ENCODE measurements at regions not wholly inside any gene's neighbourhood (a gene's known extent, or its start where the extent isn't known, plus 50 kb on each side); places are given as distances from the start of the nearest gene placed in this dataset.

DNA sequence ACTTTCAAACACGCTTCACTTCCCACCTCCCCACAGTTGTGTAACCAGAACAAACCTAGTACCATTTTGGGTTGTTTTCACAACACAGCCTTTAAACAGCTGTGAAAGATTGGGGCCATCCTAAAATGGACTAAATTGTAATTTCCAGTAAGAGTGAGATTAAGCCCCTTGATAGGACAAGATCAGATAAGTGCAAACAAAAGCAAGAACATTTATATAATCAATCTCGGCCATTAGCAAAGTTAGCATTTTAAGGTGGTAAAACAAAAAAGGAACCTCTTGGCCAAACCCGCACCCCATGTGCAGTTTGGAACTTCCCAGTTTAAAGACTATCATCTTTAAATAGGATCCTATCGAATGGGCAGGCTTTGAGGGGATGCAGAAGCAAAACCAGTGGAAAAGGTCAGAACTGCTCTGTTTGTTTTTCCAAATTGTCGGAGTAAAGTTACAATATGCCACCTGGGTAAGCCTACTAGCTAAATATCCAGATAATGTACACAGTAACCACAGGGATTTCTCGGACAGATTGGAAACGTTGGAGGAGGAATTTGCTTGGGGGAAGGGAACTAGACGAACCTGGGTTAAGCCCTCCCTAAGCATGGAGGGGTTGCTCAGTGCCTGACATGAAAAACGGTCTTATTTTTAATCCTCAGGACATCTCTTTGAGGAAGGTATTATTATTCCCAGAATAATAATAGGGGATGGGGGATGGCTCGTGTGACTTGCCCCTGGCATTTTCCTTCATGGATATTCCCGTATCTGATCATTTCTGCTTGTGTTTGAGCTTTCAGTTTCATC lies 159.8 kb upstream of the SALL4 start:
- no peak overlapping the region for H3K27ac Mint-ChIP-seq (ENCODE audit: unreplicated experiment)

DNA sequence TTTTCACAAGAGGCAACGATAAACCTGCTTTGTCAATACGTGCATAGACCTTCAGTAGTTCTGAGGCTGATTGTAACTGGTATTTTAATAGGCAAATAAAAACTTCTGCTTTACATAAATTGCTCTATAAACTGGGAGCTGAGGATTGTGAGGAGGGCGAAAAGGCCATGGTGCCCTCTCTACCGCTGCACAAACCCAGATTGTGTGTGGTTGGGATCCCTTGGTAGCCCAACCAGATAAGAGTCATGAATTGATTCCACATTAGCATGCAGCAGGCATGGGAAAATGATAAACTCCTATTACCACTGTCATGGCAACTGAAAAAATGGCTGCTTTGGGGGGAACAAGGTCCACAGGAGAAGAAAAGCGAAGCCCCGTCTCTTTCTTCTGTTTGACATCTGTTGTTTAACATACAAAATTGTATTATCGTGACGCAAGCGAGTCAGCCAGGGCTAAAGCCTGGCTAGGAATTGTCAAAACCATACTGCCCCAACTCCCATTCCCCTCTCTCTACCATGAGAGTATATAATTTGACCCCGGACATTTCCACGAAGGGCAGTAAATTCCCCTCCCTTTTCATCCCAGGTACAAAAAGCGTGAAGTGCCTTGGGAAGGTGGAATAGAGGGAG lies 157.8 kb upstream of the SALL4 start:
- no peak overlapping the region for H3K4me3 Mint-ChIP-seq (ENCODE audit: unreplicated experiment)
- H3K27ac Mint-ChIP-seq (ENCODE audit: unreplicated experiment): no peak overlapping the region

More for the DNA sequence above, 159.8 kb upstream of the SALL4 start:
- Mint-ChIP-seq H3K4me3 (ENCODE audit: unreplicated experiment) (no peak overlapping the region), H3K9me3 (ENCODE audit: low read depth) (no peaks in the 10 kb centered on the region), H3K27me3 (ENCODE audit: low read depth) (no peaks in the 10 kb centered on the region), H3K36me3 (ENCODE audit: low read depth) (no peaks in the 10 kb centered on the region), H3K4me1 (ENCODE audit: low read depth) (peaks cover 21% of the 10 kb centered on the region)
- TF ChIP-seq, protein P1, sequence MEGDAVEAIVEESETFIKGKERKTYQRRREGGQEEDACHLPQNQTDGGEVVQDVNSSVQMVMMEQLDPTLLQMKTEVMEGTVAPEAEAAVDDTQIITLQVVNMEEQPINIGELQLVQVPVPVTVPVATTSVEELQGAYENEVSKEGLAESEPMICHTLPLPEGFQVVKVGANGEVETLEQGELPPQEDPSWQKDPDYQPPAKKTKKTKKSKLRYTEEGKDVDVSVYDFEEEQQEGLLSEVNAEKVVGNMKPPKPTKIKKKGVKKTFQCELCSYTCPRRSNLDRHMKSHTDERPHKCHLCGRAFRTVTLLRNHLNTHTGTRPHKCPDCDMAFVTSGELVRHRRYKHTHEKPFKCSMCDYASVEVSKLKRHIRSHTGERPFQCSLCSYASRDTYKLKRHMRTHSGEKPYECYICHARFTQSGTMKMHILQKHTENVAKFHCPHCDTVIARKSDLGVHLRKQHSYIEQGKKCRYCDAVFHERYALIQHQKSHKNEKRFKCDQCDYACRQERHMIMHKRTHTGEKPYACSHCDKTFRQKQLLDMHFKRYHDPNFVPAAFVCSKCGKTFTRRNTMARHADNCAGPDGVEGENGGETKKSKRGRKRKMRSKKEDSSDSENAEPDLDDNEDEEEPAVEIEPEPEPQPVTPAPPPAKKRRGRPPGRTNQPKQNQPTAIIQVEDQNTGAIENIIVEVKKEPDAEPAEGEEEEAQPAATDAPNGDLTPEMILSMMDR (IDR thresholded peaks at IDR 0.05): no peak
- no peak for DNase-seq (ENCODE audit: low spot score)

DNA sequence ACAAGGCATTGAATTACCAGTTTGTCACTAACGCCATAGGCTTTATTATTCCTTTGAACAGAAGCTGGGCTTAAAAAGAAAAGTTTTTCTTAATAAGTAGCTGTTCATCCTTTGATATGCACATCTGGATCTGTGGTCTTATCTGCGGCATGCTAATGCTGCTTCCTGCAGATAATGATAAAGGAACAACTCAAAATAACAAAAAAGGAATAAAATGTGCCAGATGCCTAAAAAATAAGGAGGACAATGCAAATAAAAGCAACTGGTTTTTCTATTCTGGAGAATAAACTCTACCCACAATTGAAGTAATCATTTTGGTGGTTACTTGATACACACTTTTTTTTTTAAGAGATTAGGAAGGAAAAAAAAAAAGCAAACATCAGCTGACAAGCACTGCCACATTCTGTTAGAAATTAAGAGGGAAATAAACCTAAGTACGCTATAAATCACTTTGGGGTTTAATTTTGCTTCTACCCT lies 156.8 kb upstream of the SALL4 start:
- no peak for DNase-seq (ENCODE audit: low spot score)
- TF ChIP-seq, protein P1 (IDR thresholded peaks at IDR 0.05): no peak
- no peaks in the 10 kb centered on the region for H3K36me3 Mint-ChIP-seq (ENCODE audit: low read depth)
- peaks cover 24% of the 10 kb centered on the region for H3K4me1 Mint-ChIP-seq (ENCODE audit: low read depth)
- no peak overlapping the region for H3K27ac Mint-ChIP-seq (ENCODE audit: unreplicated experiment)
- H3K4me3 Mint-ChIP-seq (ENCODE audit: unreplicated experiment): peak overlapping the region; percentile 3
- H3K9me3 Mint-ChIP-seq (ENCODE audit: low read depth): no peaks in the 10 kb centered on the region
- H3K27me3 Mint-ChIP-seq (ENCODE audit: low read depth): no peaks in the 10 kb centered on the region

More for the DNA sequence above, 157.8 kb upstream of the SALL4 start:
- Mint-ChIP-seq H3K9me3 (ENCODE audit: low read depth) (no peaks in the 10 kb centered on the region), H3K27me3 (ENCODE audit: low read depth) (no peaks in the 10 kb centered on the region), H3K4me1 (ENCODE audit: low read depth) (peaks cover 24% of the 10 kb centered on the region), H3K36me3 (ENCODE audit: low read depth) (no peaks in the 10 kb centered on the region)
- TF ChIP-seq, protein P1 (IDR thresholded peaks at IDR 0.05): no peak
- no peak for DNase-seq (ENCODE audit: low spot score)

DNA sequence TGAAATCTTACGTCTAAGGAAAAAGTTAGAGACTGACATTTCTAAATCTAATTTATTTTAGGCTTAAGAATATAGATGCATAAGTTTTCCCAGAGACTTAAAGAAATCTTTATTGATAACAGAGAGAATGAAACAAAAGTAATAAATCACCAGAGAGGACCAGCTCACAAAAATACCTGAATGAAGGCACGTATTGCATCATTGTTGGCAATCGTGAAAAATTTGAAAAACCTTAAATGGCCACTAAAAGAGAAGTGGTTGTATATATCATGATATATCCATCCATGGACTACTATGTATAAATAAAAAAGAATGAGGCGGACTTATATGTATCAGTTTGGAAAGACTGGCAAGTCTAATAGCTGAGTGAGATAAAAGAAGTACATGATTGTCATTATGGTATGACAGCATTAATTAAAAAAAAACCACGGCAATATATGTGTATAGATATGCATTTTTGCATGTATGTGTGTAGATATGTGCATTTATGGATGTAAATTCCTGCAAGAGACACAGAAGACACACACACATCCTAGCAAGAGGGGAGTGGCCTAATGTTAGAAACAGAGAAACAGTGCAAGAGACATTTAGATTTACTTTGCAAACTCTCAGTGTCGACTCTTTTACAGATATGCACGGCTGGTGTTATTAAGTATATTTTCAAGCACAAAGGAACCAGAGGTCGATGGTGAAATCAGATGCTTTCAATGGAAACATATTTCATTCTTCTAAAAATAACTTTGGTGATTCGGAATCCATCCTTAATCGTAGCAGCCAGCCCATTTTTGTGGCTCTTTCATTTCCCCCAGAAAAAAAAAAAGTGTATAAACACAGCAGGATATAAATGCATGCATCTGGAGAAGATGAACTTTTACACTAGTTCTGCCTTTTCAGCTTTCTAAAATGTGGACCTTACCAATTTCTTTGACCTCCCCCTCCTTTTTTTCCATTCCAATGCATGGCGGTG lies 156.1 kb upstream of the SALL4 start:
- peaks cover 24% of the 10 kb centered on the region for H3K4me1 Mint-ChIP-seq (ENCODE audit: low read depth)
- TF ChIP-seq, protein P1 (IDR thresholded peaks at IDR 0.05): no peak
- H3K27me3 Mint-ChIP-seq (ENCODE audit: low read depth): no peaks in the 10 kb centered on the region
- no peaks in the 10 kb centered on the region for H3K9me3 Mint-ChIP-seq (ENCODE audit: low read depth)
- DNase-seq (ENCODE audit: low spot score): no peak
- H3K36me3 Mint-ChIP-seq (ENCODE audit: low read depth): peaks cover 2% of the 10 kb centered on the region
- peak overlapping the region; percentile 3 for H3K4me3 Mint-ChIP-seq (ENCODE audit: unreplicated experiment)
- peak overlapping the region; percentile 46 for H3K27ac Mint-ChIP-seq (ENCODE audit: unreplicated experiment)

DNA sequence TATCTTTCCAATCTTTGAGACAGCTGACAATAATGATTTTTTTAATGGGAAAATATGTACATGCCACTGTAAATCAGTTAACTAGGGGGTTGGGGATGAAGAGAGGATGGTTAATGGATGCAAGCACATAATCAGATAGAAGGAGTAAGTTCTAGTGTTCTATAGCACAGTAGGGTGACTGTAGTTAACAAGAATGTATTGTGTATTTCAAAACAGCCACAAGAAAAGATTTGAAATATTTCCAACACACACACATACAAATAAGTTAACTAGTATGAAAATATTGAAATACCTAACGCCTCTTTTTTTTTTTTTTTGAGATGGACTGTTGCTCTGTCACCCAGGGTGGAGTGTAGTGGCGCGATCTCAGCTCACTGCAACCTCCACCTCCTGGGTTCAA lies 153.4 kb upstream of the SALL4 start:
- Mint-ChIP-seq H3K36me3 (ENCODE audit: low read depth) (peaks cover 2% of the 10 kb centered on the region), H3K27me3 (ENCODE audit: low read depth) (no peaks in the 10 kb centered on the region), H3K4me1 (ENCODE audit: low read depth) (peaks cover 20% of the 10 kb centered on the region), H3K4me3 (ENCODE audit: unreplicated experiment) (no peak overlapping the region), H3K9me3 (ENCODE audit: low read depth) (no peaks in the 10 kb centered on the region), H3K27ac (ENCODE audit: unreplicated experiment) (no peak overlapping the region)
- no peak for DNase-seq (ENCODE audit: low spot score)
- TF ChIP-seq, protein P1 (IDR thresholded peaks at IDR 0.05): no peak

All from chondrocyte (in vitro differentiated cells).